SW 1271 (cell line): ENCODE measurements at regions not wholly inside any gene's neighbourhood (a gene's known extent, or its start where the extent isn't known, plus 50 kb on each side); places are given as distances from the start of the nearest gene placed in this dataset.
A peak's percentile ranks its signal among the peaks of the same experiment; 100 is the strongest.

Source experiments
- DNase-seq, 2 experiments: peaks; one replicate each; lab custom pipeline; 2025; lab: John Stamatoyannopoulos, UW

DNA sequence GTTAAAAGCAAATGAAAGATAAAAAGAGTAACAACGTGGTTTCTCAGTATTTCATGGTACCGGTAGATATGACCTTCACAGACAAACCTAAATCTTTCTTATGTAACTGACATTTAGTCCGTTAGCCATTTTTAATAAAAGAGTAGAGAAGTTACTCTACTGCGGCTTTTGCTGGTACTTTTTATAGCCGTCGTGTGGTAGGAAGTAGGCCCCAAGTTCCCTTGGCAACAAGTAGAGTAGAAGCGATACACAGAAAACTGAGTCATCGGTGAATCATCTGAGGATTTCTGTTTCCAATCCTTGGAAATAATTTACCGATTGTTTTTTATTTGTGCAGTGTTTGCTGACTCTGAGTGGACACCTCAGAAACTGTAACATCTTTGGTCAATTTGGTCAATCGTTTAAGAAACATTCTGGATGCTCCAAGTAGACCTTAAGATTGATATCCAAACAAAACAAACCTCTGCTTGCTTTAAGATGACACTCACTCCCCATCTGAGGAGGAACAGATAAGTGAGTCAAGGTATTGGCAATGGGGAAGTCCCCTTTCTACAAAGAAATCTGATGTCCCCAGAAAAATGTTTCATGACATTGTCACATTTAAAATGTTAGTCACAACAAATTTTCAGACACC lies 63.9 kb upstream of the AHR start:
- DNase-seq, result peak; percentile 92 to 99

DNA sequence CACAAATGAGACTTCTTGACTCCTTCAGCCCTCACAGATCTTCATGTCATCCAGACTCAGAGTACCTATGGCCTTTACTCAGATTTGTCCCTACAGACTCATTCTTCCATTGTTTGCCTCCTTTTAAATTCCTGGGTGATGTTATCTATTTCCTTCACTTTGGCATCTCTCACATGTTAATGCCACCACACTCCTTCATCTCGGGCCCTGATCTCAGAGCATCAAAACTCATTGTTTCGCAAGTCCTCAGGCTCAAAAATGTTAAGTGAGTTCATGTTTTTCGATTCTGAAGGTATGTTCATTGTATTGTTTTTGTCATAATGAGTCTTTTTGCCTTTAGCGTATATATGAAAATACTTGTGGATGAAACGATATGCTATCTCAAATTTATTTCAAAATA lies 62.3 kb upstream of the AHR start:
- DNase-seq, result no peak

DNA sequence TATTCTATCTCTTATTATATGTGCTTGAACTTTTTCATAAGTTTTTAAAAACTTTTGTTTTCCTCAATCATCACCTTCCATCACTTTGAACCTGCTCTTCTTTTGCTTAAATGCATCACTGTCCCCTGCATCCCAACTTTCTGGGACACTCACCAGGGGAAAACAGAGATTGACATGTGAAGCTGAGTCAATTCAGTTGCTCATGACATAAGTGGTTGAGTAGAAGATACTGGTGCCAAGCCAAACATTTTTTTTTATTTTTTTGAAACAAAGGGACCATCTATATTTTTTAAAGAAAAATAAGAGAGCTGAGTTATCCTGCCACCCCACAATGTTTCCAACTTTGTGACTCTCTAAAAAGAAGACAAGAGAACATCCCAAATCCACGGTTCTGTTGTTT lies 61.8 kb upstream of the AHR start:
- no peak for DNase-seq

DNA sequence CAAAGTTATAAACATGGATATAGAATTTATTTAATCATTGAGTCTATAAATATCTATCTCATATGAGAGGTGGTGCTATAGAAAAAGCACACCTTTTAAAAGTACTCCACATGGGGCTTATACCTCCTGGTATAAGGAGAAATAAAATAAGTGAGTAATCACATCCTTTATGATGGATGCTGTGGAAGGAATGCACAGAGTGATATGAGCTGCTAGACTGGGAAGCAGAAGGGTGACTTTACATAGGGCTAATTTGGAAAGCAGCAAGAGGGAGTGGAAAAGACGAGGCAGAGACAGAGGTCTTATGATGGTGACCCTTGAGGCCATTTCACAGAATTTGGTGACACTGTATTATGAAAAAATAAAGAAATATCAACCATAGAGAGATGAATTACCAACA lies 59.4 kb upstream of the AHR start:
- DNase-seq, result no peak

DNA sequence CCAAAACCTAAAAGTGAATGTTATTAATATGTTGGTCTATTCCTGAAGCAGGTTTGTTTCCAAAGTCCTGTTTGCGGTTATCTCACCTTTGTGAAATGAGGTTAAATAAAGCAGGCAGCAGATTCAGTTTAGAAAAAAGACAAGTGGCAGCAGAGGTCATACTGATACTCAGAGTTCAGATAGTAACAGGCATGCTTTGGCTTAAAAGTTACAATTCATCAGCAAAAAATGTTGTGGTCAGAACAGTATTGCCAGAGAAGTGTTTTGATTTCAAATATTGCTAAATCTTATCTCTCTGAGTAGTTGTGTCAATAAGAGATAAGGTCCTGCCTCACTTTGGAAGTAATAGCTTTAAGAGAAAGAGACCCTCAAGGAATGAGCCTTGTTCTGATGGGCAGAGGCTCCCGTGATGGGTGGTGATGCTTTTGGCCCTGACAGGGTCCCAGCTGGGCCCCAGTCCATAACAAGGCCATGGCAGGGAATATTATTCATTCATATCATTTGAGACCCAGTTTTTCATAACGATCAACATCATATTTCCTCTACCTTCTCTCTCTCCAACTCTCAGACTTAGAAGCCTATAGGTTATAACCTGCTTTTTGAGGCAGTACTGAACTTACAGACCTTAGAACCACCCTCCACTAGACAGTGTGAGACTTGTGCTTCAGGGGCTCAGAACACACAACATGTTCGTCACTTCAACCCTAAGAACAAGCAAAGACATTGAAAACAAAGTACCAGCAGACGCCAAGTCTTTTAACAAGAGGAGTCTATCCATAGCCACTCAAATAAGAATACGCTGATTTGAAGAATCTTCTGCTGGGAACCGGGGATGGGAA lies 58.5 kb upstream of the AHR start:
- peak; percentile 18 to 90 for DNase-seq

DNA sequence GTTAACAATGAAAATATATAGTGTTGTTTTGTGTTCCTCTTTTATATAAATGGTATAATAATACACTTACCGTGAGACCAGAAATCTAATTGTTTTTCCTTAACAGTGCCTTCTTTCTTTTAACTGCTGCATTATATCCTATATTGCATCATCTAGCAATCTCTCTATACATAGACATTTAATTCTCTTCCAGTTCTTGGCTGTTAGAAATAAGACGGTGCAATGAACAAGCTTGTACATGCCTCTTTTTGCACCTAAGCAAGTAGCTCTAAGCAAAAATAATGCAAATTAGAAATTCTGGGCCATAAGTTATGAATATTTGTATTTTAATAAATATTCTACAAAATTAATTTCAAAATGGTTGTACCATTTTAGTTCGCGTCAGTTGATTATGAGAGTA lies 55.9 kb upstream of the AHR start:
- DNase-seq, result no peak

DNA sequence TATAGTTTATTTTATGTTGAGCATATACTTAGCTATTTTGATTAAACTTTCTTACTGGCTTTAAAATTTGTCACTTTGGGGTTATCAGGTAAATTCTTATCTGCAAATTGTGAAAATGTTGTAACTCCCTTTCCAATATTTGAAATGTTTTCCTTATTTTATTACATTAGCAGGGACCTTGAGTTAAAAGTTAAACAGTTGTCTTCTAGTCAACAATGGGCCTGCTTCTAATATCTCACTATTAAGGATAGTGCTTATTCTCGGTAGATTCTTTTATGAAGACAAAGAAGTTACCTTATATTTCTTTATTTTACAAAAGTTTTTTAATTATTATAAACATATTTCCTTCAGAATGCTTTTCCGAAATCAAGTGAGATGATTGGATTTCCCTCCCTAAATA lies 53.7 kb upstream of the AHR start:
- no peak for DNase-seq

DNA sequence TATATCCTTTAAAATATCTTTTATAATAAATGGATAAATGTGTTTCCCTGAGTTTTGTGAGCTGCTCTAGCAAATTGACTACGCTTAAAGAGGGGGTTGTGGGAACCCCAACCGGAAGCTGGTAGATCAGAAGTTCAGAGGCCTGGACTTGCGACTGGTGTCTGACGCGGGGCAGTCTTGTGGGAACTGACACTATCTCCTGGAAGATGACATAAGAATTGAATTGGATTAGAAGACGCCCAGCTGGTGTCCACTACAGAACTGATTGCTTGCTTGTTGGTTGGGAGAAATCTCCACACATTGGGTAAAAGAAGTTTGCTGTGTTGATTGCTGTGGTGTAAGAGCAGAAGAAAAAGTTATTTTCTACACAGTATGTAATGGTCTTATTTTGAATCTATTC lies 51.1 kb upstream of the AHR start:
- DNase-seq, result no peak

DNA sequence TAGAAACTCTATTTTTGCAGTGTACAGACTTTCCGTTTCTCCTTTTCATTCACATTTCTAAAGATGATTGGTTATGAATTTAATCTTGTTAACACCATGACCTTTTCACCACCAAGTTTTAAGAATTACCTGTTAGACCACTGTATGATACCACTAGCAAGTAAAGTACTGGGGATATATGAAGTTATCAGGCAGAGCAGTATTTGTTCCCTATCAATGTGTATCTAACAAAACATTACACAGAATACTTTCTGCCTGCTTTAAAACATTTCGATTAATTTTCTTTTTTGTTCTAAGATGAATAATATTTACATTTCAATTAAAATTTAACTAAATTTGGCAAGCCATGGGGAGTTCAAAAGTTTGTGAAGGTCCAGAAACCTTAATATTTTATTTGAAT lies 49.9 kb upstream of the AHR start:
- no peak for DNase-seq
